H9 (cell line): ENCODE measurements at regions not wholly inside any gene's neighbourhood (a gene's known extent, or its start where the extent isn't known, plus 50 kb on each side); places are given as distances from the start of the nearest gene placed in this dataset.

Source experiments
- DNase-seq: peaks from one replicate; pipeline ENCODE4 v3.0.0-alpha.2; 2017
- H2AFZ ChIP-seq: one replicate; pipeline ENCODE4 v1.6.1; 2013; ENCODE audit warnings: mild to moderate bottlenecking, low read length, control low read depth, moderate library complexity
- H2AK5ac ChIP-seq: 2 replicates; pipeline ENCODE4 v1.6.1; 2013; ENCODE audit warnings: low read length, control low read depth, mixed read lengths; ENCODE audit not compliant: insufficient read length
- H2BK120ac ChIP-seq: one replicate; pipeline ENCODE4 v1.6.1; 2013; ENCODE audit warnings: low read depth, mild to moderate bottlenecking, low read length, control low read depth, inconsistent platforms; ENCODE audit not compliant: poor library complexity, severe bottlenecking
- H2BK12ac ChIP-seq: 2 replicates; pipeline ENCODE4 v1.6.1; 2013; ENCODE audit warnings: low read length, control low read depth, mixed read lengths, low read depth; ENCODE audit not compliant: insufficient read length
- H2BK15ac ChIP-seq: 2 replicates; pipeline ENCODE4 v1.6.1; 2013; ENCODE audit warnings: low read depth, low read length, control low read depth
- H2BK20ac ChIP-seq: one replicate; pipeline ENCODE4 v1.6.1; 2013; ENCODE audit warnings: low read depth, mild to moderate bottlenecking, low read length, control low read depth, inconsistent platforms; ENCODE audit not compliant: poor library complexity, severe bottlenecking
- H2BK5ac ChIP-seq: 2 replicates; pipeline ENCODE4 v1.6.1; 2013; ENCODE audit warnings: low read length, control low read depth, mixed read lengths; ENCODE audit not compliant: insufficient read length
- H3K14ac ChIP-seq: 2 replicates; pipeline ENCODE4 v1.6.1; 2013; ENCODE audit warnings: low read length, control low read depth; ENCODE audit not compliant: insufficient read depth
- H3K18ac ChIP-seq: 2 replicates; pipeline ENCODE4 v1.6.1; 2013; ENCODE audit warnings: low read depth, mild to moderate bottlenecking, mixed read lengths, low read length, control low read depth; ENCODE audit not compliant: insufficient read length
- H3K23ac ChIP-seq: 2 replicates; pipeline ENCODE4 v1.6.1; 2013; ENCODE audit warnings: low read length, control low read depth, mixed read lengths, low read depth; ENCODE audit not compliant: insufficient read length
- H3K23me2 ChIP-seq: 2 replicates; pipeline ENCODE4 v1.6.1; 2013; ENCODE audit warnings: low read depth, mild to moderate bottlenecking, mixed read lengths, low read length, control low read depth; ENCODE audit not compliant: insufficient read length, poor library complexity, severe bottlenecking
- H3K27ac ChIP-seq: 2 replicates; pipeline ENCODE4 v1.5.1; 2013; ENCODE audit warnings: low read length, control low read depth, mixed read lengths, low read depth; ENCODE audit not compliant: insufficient read length
- H3K27me3 ChIP-seq: 2 replicates; pipeline ENCODE4 v1.6.1; 2013; ENCODE audit warnings: low read length, control low read depth, inconsistent platforms; ENCODE audit not compliant: insufficient read depth
- H3K4ac ChIP-seq: 2 replicates; pipeline ENCODE4 v1.6.1; 2013; ENCODE audit warnings: low read depth, mild to moderate bottlenecking, control low read depth, inconsistent platforms, low read length, moderate library complexity
- H3K4me1 ChIP-seq: 2 replicates; pipeline ENCODE4 v1.6.1; 2013; ENCODE audit warnings: low read length, control low read depth, inconsistent platforms; ENCODE audit not compliant: insufficient read depth
- H3K4me2 ChIP-seq: 2 replicates; pipeline ENCODE4 v1.6.1; 2013; ENCODE audit warnings: low read length, control low read depth, mixed read lengths; ENCODE audit not compliant: insufficient read length, insufficient read depth
- H3K56ac ChIP-seq: 2 replicates; pipeline ENCODE4 v1.6.1; 2013; ENCODE audit warnings: low read depth, mild to moderate bottlenecking, mixed read lengths, low read length, control low read depth; ENCODE audit not compliant: insufficient read length
- H3K79me1 ChIP-seq: 2 replicates; pipeline ENCODE4 v1.6.1; 2013; ENCODE audit warnings: low read depth, mild to moderate bottlenecking, moderate library complexity, low read length, control low read depth, inconsistent platforms; ENCODE audit not compliant: insufficient read depth, poor library complexity, severe bottlenecking
- H3K79me2 ChIP-seq: 2 replicates; pipeline ENCODE4 v1.6.1; 2013; ENCODE audit warnings: low read length, control low read depth, inconsistent platforms; ENCODE audit not compliant: insufficient read depth
- H3K9ac ChIP-seq: 2 replicates; pipeline ENCODE4 v1.6.1; 2013; ENCODE audit warnings: low read length, control low read depth, mixed read lengths; ENCODE audit not compliant: insufficient read length; ENCODE audit errors: extremely low read depth
- H3K9me3 ChIP-seq: one replicate; pipeline ENCODE4 v1.6.1; 2013; ENCODE audit warnings: low read depth, low read length, inconsistent platforms; ENCODE audit not compliant: control insufficient read depth
- H3T11ph ChIP-seq: one replicate; pipeline ENCODE4 v1.6.1; 2013; ENCODE audit warnings: mild to moderate bottlenecking, low read length, control low read depth, inconsistent platforms
- H4K20me1 ChIP-seq: one replicate; pipeline ENCODE4 v1.6.1; 2013; ENCODE audit not compliant: control insufficient read depth, insufficient read length, insufficient read depth
- H4K5ac ChIP-seq: 2 replicates; pipeline ENCODE4 v1.6.1; 2013; ENCODE audit warnings: low read depth, mild to moderate bottlenecking, mixed read lengths, low read length, control low read depth; ENCODE audit not compliant: insufficient read length
- H4K8ac ChIP-seq: replicated peaks from 2 replicates; pipeline ENCODE4 v1.6.1; 2013; ENCODE audit warnings: low read length, control low read depth, mixed read lengths, low read depth; ENCODE audit not compliant: insufficient read length
- H4K91ac ChIP-seq: 2 replicates; pipeline ENCODE4 v1.6.1; 2013; ENCODE audit warnings: low read depth, mild to moderate bottlenecking, moderate library complexity, mixed read lengths, low read length, control low read depth; ENCODE audit not compliant: insufficient read length
- H3K27ac Mint-ChIP-seq, 3 experiments: 2 replicates in 2 of 3; 3 replicates in 1 of 3; pipeline ENCODE4 v1.8.0; 2020 to 2021; ENCODE audit warnings: mixed read lengths in 3 of 3, mild to moderate bottlenecking in 1 of 3, moderate library complexity in 1 of 3
- H3K27me3 Mint-ChIP-seq: 2 replicates; pipeline ENCODE4 v1.8.0; 2021; ENCODE audit warnings: low read depth, mild to moderate bottlenecking, moderate library complexity, mixed read lengths
- H3K36me3 Mint-ChIP-seq, 3 experiments: 2 replicates in 2 of 3; 3 replicates in 1 of 3; pipeline ENCODE4 v1.8.0; 2020 to 2021; ENCODE audit warnings: low read depth in 3 of 3, mixed read lengths in 3 of 3; ENCODE audit not compliant: insufficient read depth in 1 of 3
- H3K4me1 Mint-ChIP-seq, 2 experiments: 2 replicates each; pipeline ENCODE4 v1.8.0; 2020; ENCODE audit warnings: mixed read lengths in 2 of 2
- H3K4me3 Mint-ChIP-seq, 2 experiments: 2 replicates in 1 of 2; 3 replicates in 1 of 2; pipeline ENCODE4 v1.8.0; 2020 to 2021; ENCODE audit warnings: mild to moderate bottlenecking in 2 of 2, mixed read lengths in 2 of 2, moderate library complexity in 1 of 2
- H3K9me3 Mint-ChIP-seq, 2 experiments: 2 replicates in 1 of 2; 3 replicates in 1 of 2; pipeline ENCODE4 v1.8.0; 2020; ENCODE audit warnings: mild to moderate bottlenecking in 2 of 2, mixed read lengths in 2 of 2, moderate library complexity in 1 of 2
- CTCF ChIP-seq: fragments of 200-600 bp; sonication (generic); conservative IDR thresholded peaks from 3 replicates; pipeline ENCODE4 v1.8.0; 2021; ENCODE audit warnings: antibody characterized with exemption, mild to moderate bottlenecking
- WGBS: extraction: QIAGEN DNeasy Blood & Tissue Kit; methylation state at CpG from one replicate; pipeline ENCODE4 v1.1.7; 2013; ENCODE audit warnings: missing lambda C conversion rate, low lambda C conversion rate, mixed read lengths; ENCODE audit not compliant: insufficient read length; ENCODE audit errors: extremely low coverage; 5-methylcytosine and 5-hydroxymethylcytosine counted together

- no peaks in the 10 kb centered on the region; a peak in 1 of 5 replicates for H3K9me3 Mint-ChIP-seq
- no peak for TF ChIP-seq CTCF
- no peaks in the 10 kb centered on the region for H3K36me3 Mint-ChIP-seq
Measured at GRCh38 chr10:65843203-65843602, 1082.6 kb upstream of the LRRTM3 start.

More at GRCh38 chr10:65843203-65843602, 1082.6 kb upstream of the LRRTM3 start:
- no peak overlapping the region for H3K18ac ChIP-seq
- Mint-ChIP-seq H3K27ac (no peak overlapping the region), H3K4me1 (no peaks in the 10 kb centered on the region), H3K27me3 (no peaks in the 10 kb centered on the region), H3K4me3 (no peak overlapping the region)
- no peak overlapping the region for H3K4ac ChIP-seq
- H4K8ac ChIP-seq: no peak overlapping the region
- H3K27ac ChIP-seq: no peak overlapping the region
- H3K4me1 ChIP-seq: no peaks in the 10 kb centered on the region
- no peak overlapping the region for H2AK5ac ChIP-seq
- no peaks in the 10 kb centered on the region for H3K79me1 ChIP-seq
- no peak overlapping the region for H3K14ac ChIP-seq
- WGBS: no CpG with 5 or more reads among the region's 3 CpGs
- no peak overlapping the region for H3T11ph ChIP-seq
- no peak overlapping the region for H4K5ac ChIP-seq
- no peak overlapping the region for H2BK15ac ChIP-seq
- H3K9ac ChIP-seq: no peak overlapping the region
- H3K23me2 ChIP-seq: no peaks in the 10 kb centered on the region
- H2BK20ac ChIP-seq: no peak overlapping the region
- no peak overlapping the region for H3K56ac ChIP-seq
- no peak overlapping the region for H3K4me2 ChIP-seq
- H2BK120ac ChIP-seq: no peak overlapping the region
- H3K9me3 ChIP-seq: no peaks in the 10 kb centered on the region
- H2BK12ac ChIP-seq: no peak overlapping the region
- no peak overlapping the region for H2AFZ ChIP-seq
- H4K91ac ChIP-seq: no peak overlapping the region
- no peak for DNase-seq
- H2BK5ac ChIP-seq: no peak overlapping the region
- no peaks in the 10 kb centered on the region for H3K27me3 ChIP-seq
- H4K20me1 ChIP-seq: no peaks in the 10 kb centered on the region
- no peak overlapping the region for H3K23ac ChIP-seq
- no peaks in the 10 kb centered on the region for H3K79me2 ChIP-seq
